ENCODE measurements at regions not wholly inside any gene's neighbourhood (a gene's known extent, or its start where the extent isn't known, plus 50 kb on each side); places are given as distances from the start of the nearest gene placed in this dataset.

DNA sequence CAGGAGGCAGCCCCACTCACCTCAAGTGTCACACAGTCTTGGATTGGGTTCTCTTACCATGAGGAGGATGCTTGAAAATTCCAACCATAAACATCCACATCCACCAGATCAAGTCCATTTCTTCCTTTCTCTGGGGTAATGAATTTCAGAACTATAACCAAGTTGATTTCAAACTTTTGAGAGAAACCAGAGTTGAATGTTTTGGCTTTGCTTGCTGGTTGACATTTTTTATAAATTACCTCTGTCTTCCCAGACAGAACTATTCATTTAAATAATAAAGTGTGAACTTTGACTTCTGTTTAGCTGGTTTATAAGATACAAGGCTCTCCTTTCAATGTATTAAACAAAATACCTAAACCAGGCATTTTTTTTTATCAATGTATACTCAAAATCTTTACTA is 550.7 kb downstream of the KCTD12 start:
- TF ChIP-seq, protein P1, sequence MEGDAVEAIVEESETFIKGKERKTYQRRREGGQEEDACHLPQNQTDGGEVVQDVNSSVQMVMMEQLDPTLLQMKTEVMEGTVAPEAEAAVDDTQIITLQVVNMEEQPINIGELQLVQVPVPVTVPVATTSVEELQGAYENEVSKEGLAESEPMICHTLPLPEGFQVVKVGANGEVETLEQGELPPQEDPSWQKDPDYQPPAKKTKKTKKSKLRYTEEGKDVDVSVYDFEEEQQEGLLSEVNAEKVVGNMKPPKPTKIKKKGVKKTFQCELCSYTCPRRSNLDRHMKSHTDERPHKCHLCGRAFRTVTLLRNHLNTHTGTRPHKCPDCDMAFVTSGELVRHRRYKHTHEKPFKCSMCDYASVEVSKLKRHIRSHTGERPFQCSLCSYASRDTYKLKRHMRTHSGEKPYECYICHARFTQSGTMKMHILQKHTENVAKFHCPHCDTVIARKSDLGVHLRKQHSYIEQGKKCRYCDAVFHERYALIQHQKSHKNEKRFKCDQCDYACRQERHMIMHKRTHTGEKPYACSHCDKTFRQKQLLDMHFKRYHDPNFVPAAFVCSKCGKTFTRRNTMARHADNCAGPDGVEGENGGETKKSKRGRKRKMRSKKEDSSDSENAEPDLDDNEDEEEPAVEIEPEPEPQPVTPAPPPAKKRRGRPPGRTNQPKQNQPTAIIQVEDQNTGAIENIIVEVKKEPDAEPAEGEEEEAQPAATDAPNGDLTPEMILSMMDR (conservative IDR thresholded peaks at IDR 0.05; ENCODE audit: low read depth, low read length), result no peak
- no peak overlapping the region for H3K4me3 ChIP-seq (ENCODE audit: low read depth, low read length)
- DNase-seq (ENCODE audit: low read depth), result no peak

DNA sequence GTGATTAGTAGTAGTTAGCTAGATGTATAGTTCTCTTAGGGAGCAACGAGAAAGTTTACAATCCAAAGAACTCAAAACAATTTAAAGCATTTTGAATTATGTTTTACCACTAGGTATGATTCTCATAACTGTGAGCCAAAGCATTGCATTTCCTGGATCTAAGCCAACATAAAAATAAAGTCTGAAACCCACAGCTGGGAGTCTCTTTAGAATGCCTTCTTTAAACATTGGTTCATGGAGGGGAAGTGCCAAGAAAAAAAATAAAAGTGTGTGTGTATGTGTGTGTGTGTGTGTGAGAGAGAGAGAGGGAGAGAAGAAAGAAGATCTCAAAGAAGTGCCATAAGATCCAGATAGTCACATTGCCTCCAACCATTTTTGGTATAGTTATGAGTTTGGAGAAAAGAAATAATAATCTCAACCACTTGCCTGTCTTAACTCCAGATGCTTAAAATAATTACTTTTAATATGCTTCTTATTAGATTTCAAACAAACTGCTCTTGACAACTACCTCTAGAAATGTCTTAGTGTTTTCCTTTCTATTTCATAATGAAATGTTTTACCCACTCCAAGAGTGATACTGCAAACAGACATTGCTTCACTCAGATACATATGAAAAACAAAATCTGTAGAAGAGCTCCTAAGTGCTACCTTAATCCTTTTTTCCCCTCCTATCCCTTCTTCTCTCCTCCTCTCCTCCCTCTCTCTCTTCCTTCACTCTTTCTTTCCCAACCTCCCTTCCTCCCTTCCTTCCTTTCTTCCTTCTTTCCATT is 554.1 kb downstream of the KCTD12 start:
- TF ChIP-seq, protein P1 (conservative IDR thresholded peaks at IDR 0.05; ENCODE audit: low read depth, low read length), result no peak
- peak; percentile 94 for DNase-seq (ENCODE audit: low read depth)

DNA sequence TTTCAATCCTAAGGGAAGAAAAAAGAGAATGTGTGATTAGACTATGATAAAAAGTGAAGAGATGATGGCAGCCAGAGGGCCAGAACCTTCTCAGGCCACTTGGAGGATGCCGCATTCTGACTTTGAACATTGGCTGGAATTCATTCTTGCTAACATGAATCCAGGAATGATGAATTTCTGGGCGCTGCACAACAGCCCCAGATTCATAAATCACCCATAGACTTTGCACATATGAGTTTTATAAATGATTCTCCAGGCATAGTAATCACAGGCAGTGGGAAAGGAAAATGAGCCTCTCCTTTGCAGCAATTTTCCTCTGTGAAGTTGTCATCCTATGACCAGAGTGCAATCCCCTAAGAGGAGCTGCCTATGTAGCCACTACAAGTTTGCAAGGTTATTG is 555.4 kb downstream of the KCTD12 start:
- DNase-seq (ENCODE audit: low read depth), result no peak
- no peak overlapping the region for H3K4me3 ChIP-seq (ENCODE audit: low read depth, low read length)
- TF ChIP-seq, protein P1 (conservative IDR thresholded peaks at IDR 0.05; ENCODE audit: low read depth, low read length), result no peak

More for the DNA sequence above, 554.1 kb downstream of the KCTD12 start:
- H3K4me3 ChIP-seq (ENCODE audit: low read depth, low read length), result no peak overlapping the region

DNA sequence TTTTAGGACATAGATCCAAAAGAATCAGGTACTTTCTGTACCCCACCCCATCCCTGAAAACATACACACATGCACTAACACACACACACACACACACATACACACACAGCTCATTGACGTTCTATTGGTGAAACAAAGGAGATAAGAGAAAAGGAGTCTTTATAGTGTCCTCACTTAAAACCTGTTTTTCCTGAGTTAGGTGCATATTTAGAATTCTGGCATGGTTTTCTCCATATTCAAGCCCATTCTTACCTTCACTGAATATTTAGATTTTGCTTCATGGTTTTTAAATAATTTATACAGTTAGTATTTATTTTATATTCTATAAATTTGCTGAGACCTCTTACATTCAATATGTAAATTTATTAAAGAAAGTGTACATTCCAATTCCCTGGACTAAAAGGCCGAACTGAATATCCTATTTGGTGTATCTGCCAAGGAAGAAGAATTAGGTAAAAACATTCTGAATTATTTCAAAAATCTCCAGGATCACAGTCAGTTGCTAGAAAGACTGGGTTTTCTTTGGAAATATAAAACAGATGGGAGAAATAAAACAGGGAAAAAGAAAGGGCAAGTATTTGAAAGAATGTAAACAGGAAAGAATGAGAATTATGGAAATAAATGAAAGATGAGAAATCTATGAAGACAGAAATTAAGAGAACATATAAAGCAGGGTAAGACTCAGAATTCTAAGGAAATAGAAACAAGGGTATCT is 556.2 kb downstream of the KCTD12 start:
- no peak for DNase-seq (ENCODE audit: low read depth)
- TF ChIP-seq, protein P1 (conservative IDR thresholded peaks at IDR 0.05; ENCODE audit: low read depth, low read length), result no peak
- no peak overlapping the region for H3K4me3 ChIP-seq (ENCODE audit: low read depth, low read length)

DNA sequence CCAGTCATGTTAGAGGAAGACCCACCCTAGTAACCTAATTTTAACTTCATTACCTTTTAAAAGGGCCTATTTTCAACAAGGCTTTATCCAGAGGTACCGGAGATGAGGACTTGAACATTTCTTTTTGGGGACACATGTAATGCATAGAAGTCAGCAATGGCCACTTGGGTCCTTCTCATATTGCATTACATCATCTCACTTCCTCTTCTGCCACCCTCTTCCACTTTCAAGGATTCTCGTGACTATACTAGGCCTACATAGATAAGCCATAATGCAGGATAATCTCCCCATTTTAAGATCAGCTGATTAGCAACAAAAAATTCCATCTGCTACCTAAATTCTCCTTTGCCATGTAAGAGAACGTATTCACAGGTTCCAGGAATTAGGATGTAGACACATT is 557.2 kb downstream of the KCTD12 start:
- DNase-seq (ENCODE audit: low read depth), result no peak
- no peak overlapping the region for H3K4me3 ChIP-seq (ENCODE audit: low read depth, low read length)
- TF ChIP-seq, protein P1 (conservative IDR thresholded peaks at IDR 0.05; ENCODE audit: low read depth, low read length), result no peak

DNA sequence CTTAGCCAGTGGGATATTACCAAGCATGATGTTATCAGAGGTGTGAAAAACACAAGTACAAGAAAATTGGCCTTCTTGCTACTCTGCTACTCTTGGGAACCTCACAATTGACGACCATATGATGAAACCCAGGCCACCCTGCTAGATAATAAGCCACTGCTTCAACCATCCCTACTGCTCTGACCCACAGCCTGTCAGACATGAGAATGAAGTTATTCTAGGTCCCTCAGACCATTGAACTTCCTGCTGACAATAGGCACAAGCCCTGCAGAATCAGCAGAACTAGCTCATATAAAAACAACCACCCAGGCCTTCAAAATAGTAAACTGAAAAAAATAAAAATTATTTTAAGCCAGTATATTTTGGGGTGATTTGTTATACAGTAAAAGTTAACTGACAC is 559.9 kb downstream of the KCTD12 start:
- no peak overlapping the region for H3K4me3 ChIP-seq (ENCODE audit: low read depth, low read length)
- TF ChIP-seq, protein P1 (conservative IDR thresholded peaks at IDR 0.05; ENCODE audit: low read depth, low read length), result no peak
- DNase-seq (ENCODE audit: low read depth), result no peak
